ENCODE measurements at regions not wholly inside any gene's neighbourhood (a gene's known extent, or its start where the extent isn't known, plus 50 kb on each side); places are given as distances from the start of the nearest gene placed in this dataset.

DNA sequence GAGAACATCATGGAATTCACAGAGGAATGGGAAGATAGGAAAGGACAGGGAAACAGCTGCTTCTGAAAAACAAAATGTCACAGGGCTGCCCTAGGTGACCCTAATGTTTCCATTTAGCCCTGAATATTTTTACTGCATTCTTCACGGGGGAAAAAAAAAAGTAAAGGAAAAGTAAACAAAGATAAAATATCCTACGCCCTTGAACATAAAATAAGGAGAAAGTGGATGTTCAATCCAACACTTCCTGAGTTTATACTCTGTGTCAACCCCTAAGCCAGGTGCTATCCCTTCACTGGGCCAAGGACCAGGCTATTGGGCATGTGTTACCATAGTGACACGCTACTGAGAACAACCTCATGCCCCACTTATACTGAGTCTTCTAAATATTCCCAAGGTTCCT, 84.7 kb downstream of the FAM76B start:
- Mint-ChIP-seq H3K9me3 (ENCODE audit: low read depth) (no peaks in the 10 kb centered on the region), H3K36me3 (ENCODE audit: low read depth) (peaks cover 2% of the 10 kb centered on the region), H3K27me3 (ENCODE audit: low read depth) (no peaks in the 10 kb centered on the region), H3K4me1 (ENCODE audit: low read depth) (peaks cover 29% of the 10 kb centered on the region), H3K27ac (ENCODE audit: unreplicated experiment) (no peak overlapping the region), H3K4me3 (ENCODE audit: unreplicated experiment) (no peak overlapping the region)
- TF ChIP-seq, protein P1, sequence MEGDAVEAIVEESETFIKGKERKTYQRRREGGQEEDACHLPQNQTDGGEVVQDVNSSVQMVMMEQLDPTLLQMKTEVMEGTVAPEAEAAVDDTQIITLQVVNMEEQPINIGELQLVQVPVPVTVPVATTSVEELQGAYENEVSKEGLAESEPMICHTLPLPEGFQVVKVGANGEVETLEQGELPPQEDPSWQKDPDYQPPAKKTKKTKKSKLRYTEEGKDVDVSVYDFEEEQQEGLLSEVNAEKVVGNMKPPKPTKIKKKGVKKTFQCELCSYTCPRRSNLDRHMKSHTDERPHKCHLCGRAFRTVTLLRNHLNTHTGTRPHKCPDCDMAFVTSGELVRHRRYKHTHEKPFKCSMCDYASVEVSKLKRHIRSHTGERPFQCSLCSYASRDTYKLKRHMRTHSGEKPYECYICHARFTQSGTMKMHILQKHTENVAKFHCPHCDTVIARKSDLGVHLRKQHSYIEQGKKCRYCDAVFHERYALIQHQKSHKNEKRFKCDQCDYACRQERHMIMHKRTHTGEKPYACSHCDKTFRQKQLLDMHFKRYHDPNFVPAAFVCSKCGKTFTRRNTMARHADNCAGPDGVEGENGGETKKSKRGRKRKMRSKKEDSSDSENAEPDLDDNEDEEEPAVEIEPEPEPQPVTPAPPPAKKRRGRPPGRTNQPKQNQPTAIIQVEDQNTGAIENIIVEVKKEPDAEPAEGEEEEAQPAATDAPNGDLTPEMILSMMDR (IDR thresholded peaks at IDR 0.05): no peak
- no peak for DNase-seq (ENCODE audit: low spot score)

DNA sequence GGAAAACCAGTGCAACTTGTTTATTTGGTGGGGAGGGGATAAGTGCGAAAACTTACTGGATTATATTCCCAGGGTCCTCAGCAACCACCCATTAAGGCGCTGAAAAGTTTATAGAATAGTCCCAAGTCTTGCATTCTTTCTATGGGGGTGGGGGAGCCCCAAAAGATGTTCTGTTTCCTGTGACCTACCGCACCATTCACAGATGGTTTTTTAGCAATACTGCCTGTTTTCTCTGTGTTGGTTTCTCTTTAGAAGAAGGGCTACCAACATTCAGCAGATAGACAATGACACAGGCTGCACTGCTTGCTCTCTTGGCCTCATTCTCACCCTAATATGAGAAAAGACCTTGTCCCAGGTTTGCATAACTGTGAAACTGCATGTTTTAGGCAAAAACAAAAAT, 86.5 kb downstream of the FAM76B start:
- Mint-ChIP-seq H3K4me3 (ENCODE audit: unreplicated experiment) (no peak overlapping the region), H3K36me3 (ENCODE audit: low read depth) (no peaks in the 10 kb centered on the region), H3K9me3 (ENCODE audit: low read depth) (no peaks in the 10 kb centered on the region), H3K27me3 (ENCODE audit: low read depth) (no peaks in the 10 kb centered on the region), H3K4me1 (ENCODE audit: low read depth) (peaks cover 44% of the 10 kb centered on the region), H3K27ac (ENCODE audit: unreplicated experiment) (peak overlapping the region; percentile 79)
- TF ChIP-seq, protein P1 (IDR thresholded peaks at IDR 0.05): no peak
- DNase-seq (ENCODE audit: low spot score): no peak

DNA sequence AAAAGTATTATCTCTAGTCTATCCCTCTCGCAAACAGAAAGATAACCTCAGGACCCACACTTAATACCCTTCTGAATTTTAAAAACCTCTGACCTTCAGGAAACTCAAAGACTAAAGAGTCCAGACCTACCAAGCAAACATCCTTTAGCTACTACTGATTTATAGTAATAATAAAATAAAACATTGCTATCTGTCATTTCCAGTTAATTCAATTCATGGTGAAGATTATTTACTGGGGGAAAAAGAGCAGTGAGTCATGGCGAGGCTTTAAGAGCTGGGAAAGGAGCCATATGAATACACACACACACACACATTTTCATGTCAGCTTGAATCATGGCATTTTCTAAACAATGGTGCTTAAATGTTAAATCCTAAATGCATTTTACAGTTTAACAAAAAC, 87.1 kb downstream of the FAM76B start:
- TF ChIP-seq, protein P1 (IDR thresholded peaks at IDR 0.05): no peak
- Mint-ChIP-seq H3K27me3 (ENCODE audit: low read depth) (no peaks in the 10 kb centered on the region), H3K4me1 (ENCODE audit: low read depth) (peaks cover 47% of the 10 kb centered on the region), H3K36me3 (ENCODE audit: low read depth) (no peaks in the 10 kb centered on the region), H3K4me3 (ENCODE audit: unreplicated experiment) (no peak overlapping the region), H3K27ac (ENCODE audit: unreplicated experiment) (peak overlapping the region; percentile 81), H3K9me3 (ENCODE audit: low read depth) (no peaks in the 10 kb centered on the region)
- DNase-seq (ENCODE audit: low spot score): no peak

DNA sequence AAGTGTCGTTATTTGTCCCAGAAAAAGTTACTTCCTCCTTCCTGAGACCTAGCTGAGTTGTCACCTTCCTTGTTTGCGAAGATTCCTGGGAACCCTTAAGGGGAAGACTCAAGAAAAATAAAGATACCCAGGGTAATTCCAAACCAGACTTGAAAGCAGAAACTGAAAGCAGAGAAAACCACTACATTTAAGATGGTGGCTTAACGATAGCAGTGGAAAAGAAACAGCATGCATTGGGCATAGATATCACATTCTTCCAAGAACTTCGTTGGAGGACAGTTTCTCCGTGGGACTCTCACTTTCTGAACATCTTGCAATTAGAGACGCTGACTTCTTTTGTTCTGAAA, 89.1 kb downstream of the FAM76B start:
- DNase-seq (ENCODE audit: low spot score): no peak
- H3K27me3 Mint-ChIP-seq (ENCODE audit: low read depth): no peaks in the 10 kb centered on the region
- peak overlapping the region; percentile 49 for H3K27ac Mint-ChIP-seq (ENCODE audit: unreplicated experiment)
- H3K4me1 Mint-ChIP-seq (ENCODE audit: low read depth): peaks cover 44% of the 10 kb centered on the region
- H3K36me3 Mint-ChIP-seq (ENCODE audit: low read depth): no peaks in the 10 kb centered on the region
- no peak overlapping the region for H3K4me3 Mint-ChIP-seq (ENCODE audit: unreplicated experiment)
- no peaks in the 10 kb centered on the region for H3K9me3 Mint-ChIP-seq (ENCODE audit: low read depth)
- TF ChIP-seq, protein P1 (IDR thresholded peaks at IDR 0.05): no peak

DNA sequence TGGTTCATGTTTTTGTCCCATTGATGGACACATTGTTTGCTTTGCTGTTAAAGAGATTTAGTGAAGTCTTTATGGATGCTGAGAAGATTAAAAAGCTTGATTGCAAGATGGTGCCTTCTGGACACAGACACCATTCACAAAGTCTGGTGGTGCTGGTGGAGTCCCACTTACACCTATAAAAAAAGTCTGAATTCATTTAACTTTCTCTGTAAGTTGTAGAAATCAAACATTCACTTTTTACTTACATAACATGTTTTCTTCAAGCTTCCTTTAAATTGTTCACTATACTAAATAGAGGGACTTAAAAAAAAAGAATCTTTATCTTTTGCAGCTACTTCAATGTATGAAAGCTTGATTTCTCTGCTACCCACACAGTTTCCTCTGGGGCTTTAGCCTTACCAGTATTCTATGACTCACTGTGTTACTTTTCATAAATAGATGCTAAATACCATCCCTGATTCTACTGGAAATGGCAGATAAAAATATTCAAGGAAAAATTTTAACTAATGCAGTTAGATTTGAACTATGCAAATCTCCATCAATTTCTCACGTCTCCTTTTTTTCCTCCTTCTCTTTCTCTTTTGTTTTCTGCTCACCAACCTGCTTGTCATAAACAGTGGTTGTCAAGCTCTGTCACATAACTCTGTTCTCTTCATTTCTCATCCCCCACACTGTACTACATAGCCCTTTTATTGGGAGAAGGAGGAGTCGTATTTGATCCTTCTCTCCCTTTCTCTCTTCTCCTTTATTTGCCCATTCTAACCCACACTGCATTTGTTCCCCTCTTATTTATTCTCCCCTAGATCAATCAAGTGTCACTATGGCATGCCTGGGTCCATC, 89.7 kb downstream of the FAM76B start:
- TF ChIP-seq, protein P1 (IDR thresholded peaks at IDR 0.05): no peak
- peak overlapping the region; percentile 67 for H3K27ac Mint-ChIP-seq (ENCODE audit: unreplicated experiment)
- H3K36me3 Mint-ChIP-seq (ENCODE audit: low read depth): no peaks in the 10 kb centered on the region
- no peaks in the 10 kb centered on the region for H3K27me3 Mint-ChIP-seq (ENCODE audit: low read depth)
- H3K4me1 Mint-ChIP-seq (ENCODE audit: low read depth): peaks cover 44% of the 10 kb centered on the region
- H3K4me3 Mint-ChIP-seq (ENCODE audit: unreplicated experiment): no peak overlapping the region
- H3K9me3 Mint-ChIP-seq (ENCODE audit: low read depth): no peaks in the 10 kb centered on the region
- DNase-seq (ENCODE audit: low spot score): no peak

Data from chondrocyte (in vitro differentiated cells).